Gastroesophageal sphincter (tissue), 4 donors: ENCODE measurements at regions not wholly inside any gene's neighbourhood (a gene's known extent, or its start where the extent isn't known, plus 50 kb on each side); places are given as distances from the start of the nearest gene placed in this dataset.
"Not testable (repeated sequence)": the region's sequence is repeated elsewhere in the genome, so short reads cannot be mapped to it uniquely, and the experiment has no call there.

Experiments
- ATAC-seq: fragments of 150-250 bp; one replicate; pipeline ENCODE4 v1.9.1; 2016; ENCODE audit warnings: mild to moderate bottlenecking, moderate library complexity
- H3K27ac ChIP-seq, 4 donors: fragments of 200-600 bp; sonication (generic) in 3 of 4; 1 replicate in 3 of 4; 2 replicates in 1 of 4; pipeline ENCODE4 v1.5.1; 2016 to 2019
- H3K27me3 ChIP-seq: fragments of 200-600 bp; sonication (generic); one replicate; pipeline ENCODE4 v1.5.1; 2019
- H3K36me3 ChIP-seq, 2 donors: fragments of 200-600 bp; sonication (generic); one replicate each; pipeline ENCODE4 v1.5.1; 2019; ENCODE audit warnings: control low read depth in 1 of 2
- H3K4me1 ChIP-seq, 3 donors: fragments of 200-600 bp; sonication (generic); 1 replicate in 2 of 3; 2 replicates in 1 of 3; pipeline ENCODE4 v1.5.1; 2016 to 2019; ENCODE audit warnings: control low read depth in 2 of 3
- H3K4me3 ChIP-seq, 2 donors: fragments of 200-600 bp; sonication (generic); one replicate each; pipeline ENCODE4 v1.5.1; 2019; ENCODE audit warnings: mild to moderate bottlenecking in 1 of 2, moderate library complexity in 1 of 2
- H3K9me3 ChIP-seq, 3 donors: fragments of 200-600 bp; sonication (generic); one replicate each; pipeline ENCODE4 v1.5.1; 2017 to 2019; ENCODE audit warnings: control low read depth in 2 of 3
- CTCF ChIP-seq, 4 experiments: fragments of 200-600 bp in 2 of 4; fragments of 450-650 bp in 2 of 4; sonication (generic) in 1 of 4; IDR thresholded peaks; one replicate each; pipeline ENCODE4 v1.5.1; 2017 to 2019; ENCODE audit warnings: antibody characterized with exemption in 4 of 4, mild to moderate bottlenecking in 2 of 4, moderate library complexity in 2 of 4
- EP300 ChIP-seq: sonication (generic); formaldehyde crosslinking; IDR thresholded peaks from one replicate; pipeline ENCODE4 v1.6.1; 2017; ENCODE audit warnings: antibody characterized with exemption, mild to moderate bottlenecking
- POLR2A ChIP-seq, 2 donors: fragments of 450-650 bp; IDR thresholded peaks; one replicate each; pipeline ENCODE4 v1.6.1; 2017; ENCODE audit warnings: antibody characterized with exemption in 2 of 2, mild to moderate bottlenecking in 2 of 2, moderate library complexity in 1 of 2
- POLR2AphosphoS5 ChIP-seq: sonication (generic); formaldehyde crosslinking; IDR thresholded peaks from one replicate; pipeline ENCODE4 v1.6.1; 2017; ENCODE audit warnings: antibody characterized with exemption
- WGBS, 2 donors: methylation state at CpG; one replicate each; pipeline ENCODE4 v1.1.5; 2018; ENCODE audit warnings: low coverage in 1 of 2; 5-methylcytosine and 5-hydroxymethylcytosine counted together

- TF ChIP-seq POLR2A (IDR thresholded peaks at IDR 0.05) (no peak), EP300 (no peak), POLR2AphosphoS5 (no peak), CTCF (IDR thresholded peaks at IDR 0.05) (no peak)
- Histone ChIP-seq H3K27me3 (peaks cover 9% of the 10 kb centered on the region), H3K27ac (no peak overlapping the region), H3K4me1 (no peaks in the 10 kb centered on the region), H3K36me3 (no peaks in the 10 kb centered on the region), H3K4me3 (no peak overlapping the region), H3K9me3 (no peaks in the 10 kb centered on the region)
- WGBS, 2 donors: 90 to 92% methylated on average over 2 to 5 of the region's 6 CpGs
- no peak for ATAC-seq
These were observed 68.9 kb downstream of the CYP26B1 start for GRCh38 chr2:72078773-72079172.

GRCh38 chr2:72077702-72078169 is 69.9 kb downstream of the CYP26B1 start:
- no peak for ATAC-seq
- WGBS, 2 donors: 67% methylated on average over 1 of the region's 1 CpG; no CpG with 5 or more reads in 1 of the 2 donors
- Histone ChIP-seq H3K4me3 (no peak overlapping the region), H3K27ac (no peak overlapping the region), H3K36me3 (no peaks in the 10 kb centered on the region), H3K9me3 (peaks cover 0 to 7% (median 0%) of the 10 kb centered on the region in 3 donors), H3K27me3 (peaks cover 2% of the 10 kb centered on the region), H3K4me1 (no peaks in the 10 kb centered on the region)
- no peak for TF ChIP-seq POLR2AphosphoS5
- no peak for TF ChIP-seq EP300

- not testable (repeated sequence) for H3K27me3 ChIP-seq, H3K9me3 ChIP-seq, H3K4me3 ChIP-seq, H3K27ac ChIP-seq, ATAC-seq, H3K36me3 ChIP-seq, H3K4me1 ChIP-seq
- 89 to 97% methylated on average over 6 to 8 of the region's 8 CpGs for WGBS, 2 donors
These were observed 74.3 kb downstream of the CYP26B1 start for GRCh38 chr2:72073373-72073772.

- WGBS, 2 donors: no CpG with 5 or more reads among the region's 14 CpGs
- peaks cover 13% of the 10 kb centered on the region for H3K27me3 ChIP-seq
- H3K36me3 ChIP-seq, H3K27ac ChIP-seq, H3K4me3 ChIP-seq, H3K9me3 ChIP-seq, H3K4me1 ChIP-seq, ATAC-seq: not testable (repeated sequence)
These were observed 83.5 kb downstream of the CYP26B1 start for GRCh38 chr2:72064197-72064596.

GRCh38 chr2:72062336-72062735 is 85.3 kb downstream of the CYP26B1 start:
- Histone ChIP-seq H3K9me3 (no peaks in the 10 kb centered on the region), H3K4me3 (no peak overlapping the region), H3K27me3 (peaks cover 13% of the 10 kb centered on the region), H3K36me3 (no peaks in the 10 kb centered on the region), H3K4me1 (no peaks in the 10 kb centered on the region), H3K27ac (no peak overlapping the region)
- ATAC-seq: no peak
- WGBS, 2 donors: 87 to 100% methylated on average over 1 to 3 of the region's 3 CpGs
- TF ChIP-seq CTCF (IDR thresholded peaks at IDR 0.05) (no peak), POLR2AphosphoS5 (no peak), EP300 (no peak), POLR2A (IDR thresholded peaks at IDR 0.05) (no peak)

- H3K27me3 ChIP-seq: peaks cover 8% of the 10 kb centered on the region
- TF ChIP-seq EP300 (no peak), CTCF (IDR thresholded peaks at IDR 0.05) (no peak), POLR2A (IDR thresholded peaks at IDR 0.05) (no peak), POLR2AphosphoS5 (no peak)
- no peak for ATAC-seq
- no peaks in the 10 kb centered on the region for H3K4me1 ChIP-seq
- H3K27ac ChIP-seq: no peak overlapping the region
- no peak overlapping the region for H3K4me3 ChIP-seq
- H3K36me3 ChIP-seq: no peaks in the 10 kb centered on the region
- no peaks in the 10 kb centered on the region for H3K9me3 ChIP-seq
- WGBS, 2 donors: 71 to 80% methylated on average over 1 of the region's 1 CpG
These were observed 90.4 kb downstream of the CYP26B1 start for GRCh38 chr2:72057308-72057707.
